A549 (cell line): ENCODE measurements at regions not wholly inside any gene's neighbourhood (a gene's known extent, or its start where the extent isn't known, plus 50 kb on each side); places are given as distances from the start of the nearest gene placed in this dataset.

Source experiments
- ATAC-seq, 2 experiments: fragments of 200-7000 bp in 1 of 2; fragments of >200 bp in 1 of 2; cut with Nextera tagmentation in 1 of 2; cut with Tn5 transposase in 1 of 2; 3 replicates each; pipeline versions ENCODE4 v1.8.0 to v1.9.1; 2018 to 2020; ENCODE audit warnings: mild to moderate bottlenecking in 1 of 2, moderate library complexity in 1 of 2
- CTCF ChIA-PET: fragments of 300-600 bp; sonication (Branson Sonifier 250); formaldehyde crosslinking; extraction: SDS; loops from one replicate; lab custom pipeline; 2021; ENCODE audit warnings: antibody characterized with exemption, inconsistent platforms; lab: Yijun Ruan, JAX
- POLR2A ChIA-PET: fragments of 350-600 bp; formaldehyde crosslinking; extraction: SDS; loops from one replicate; lab custom pipeline; 2021; ENCODE audit warnings: antibody characterized with exemption, inconsistent platforms; lab: Yijun Ruan, JAX
- DNase-seq, 2 experiments: peaks; one replicate each; pipeline versions ENCODE4 v3.0.0 to v3.0.0-alpha.2; 2011 to 2016; ENCODE audit warnings: low read depth in 1 of 2, low spot score in 1 of 2
- FAIRE-seq: peaks from 2 replicates; lab custom pipeline; 2011; peaks lifted over from hg19 to GRCh38; lab: Jason Lieb, UNC
- H3K27ac ChIP-seq, 2 experiments: fragments of >200 bp; sonication (Bioruptor Twin); formaldehyde crosslinking; 3 replicates each; pipeline ENCODE4 v1.5.1; 2016 to 2017
- H3K4me1 ChIP-seq: fragments of >200 bp; sonication (Bioruptor Twin); formaldehyde crosslinking; 3 replicates; pipeline ENCODE4 v1.6.1; 2016
- H3K4me2 ChIP-seq: fragments of >200 bp; sonication (Bioruptor Twin); formaldehyde crosslinking; 3 replicates; pipeline ENCODE4 v1.6.1; 2016
- H3K4me3 ChIP-seq: fragments of >200 bp; sonication (Bioruptor Twin); formaldehyde crosslinking; 3 replicates; pipeline ENCODE4 v1.5.1; 2016
- H3K9me3 ChIP-seq: fragments of >200 bp; sonication (Bioruptor Twin); formaldehyde crosslinking; 3 replicates; pipeline ENCODE4 v1.6.1; 2016
- BHLHE40 ChIP-seq: IDR thresholded peaks from 2 replicates; pipeline ENCODE4 v1.6.1; 2012; ENCODE audit warnings: low read depth, low read length, inconsistent platforms
- CBX8 ChIP-seq: fragments of 200-600 bp; sonication (generic); IDR thresholded peaks from 2 replicates; pipeline ENCODE4 v1.6.1; 2016
- CEBPB ChIP-seq, 2 experiments: fragments of >200 bp in 1 of 2; sonication (Bioruptor Twin) in 1 of 2; formaldehyde crosslinking in 1 of 2; IDR thresholded peaks; 2 replicates each; pipeline ENCODE4 v1.6.1; 2012 to 2016
- CHD2 ChIP-seq: fragments of 150-350 bp; IDR thresholded peaks from 2 replicates; pipeline ENCODE4 v1.6.1; 2014; ENCODE audit warnings: low read length; ENCODE audit not compliant: partially characterized antibody
- CHD4 ChIP-seq: fragments of 200-600 bp; sonication (generic); IDR thresholded peaks from 2 replicates; pipeline ENCODE4 v1.6.1; 2016; ENCODE audit warnings: antibody characterized with exemption, mild to moderate bottlenecking, borderline replicate concordance
- EHF ChIP-seq: fragments of 250-450 bp; sonication (Bioruptor Pico); IDR thresholded peaks from 2 replicates; pipeline ENCODE4 v1.5.0; 2020; ENCODE audit warnings: mild to moderate bottlenecking
- EHMT2 ChIP-seq: fragments of 200-600 bp; sonication (generic); IDR thresholded peaks from 2 replicates; pipeline ENCODE4 v1.6.1; 2016; ENCODE audit warnings: antibody characterized with exemption, low read depth, mild to moderate bottlenecking, moderate library complexity
- EP300 ChIP-seq, 2 experiments: fragments of >200 bp; sonication (Bioruptor Twin); formaldehyde crosslinking; IDR thresholded peaks; 2 replicates in 1 of 2; 3 replicates in 1 of 2; pipeline ENCODE4 v1.6.1; 2016 to 2017
- GATA3 ChIP-seq: IDR thresholded peaks from 2 replicates; pipeline ENCODE4 v1.6.1; 2012; ENCODE audit warnings: borderline replicate concordance
- HDAC2 ChIP-seq: fragments of 200-600 bp; sonication (generic); IDR thresholded peaks from 2 replicates; pipeline ENCODE4 v1.6.1; 2016
- HOXA7 ChIP-seq: fragments of 250-450 bp; sonication (Bioruptor Pico); IDR thresholded peaks from 2 replicates; pipeline ENCODE4 v1.5.0; 2020; ENCODE audit warnings: mild to moderate bottlenecking, moderate library complexity
- HOXB13 ChIP-seq: fragments of 250-450 bp; sonication (Bioruptor Pico); IDR thresholded peaks from 2 replicates; pipeline ENCODE4 v1.5.0; 2020; ENCODE audit warnings: low read depth, mild to moderate bottlenecking, moderate library complexity
- HOXB5 ChIP-seq: fragments of 250-450 bp; sonication (Bioruptor Pico); IDR thresholded peaks from 2 replicates; pipeline ENCODE4 v1.5.0; 2020; ENCODE audit warnings: mild to moderate bottlenecking, moderate library complexity
- JUNB ChIP-seq: fragments of >200 bp; sonication (Bioruptor Twin); formaldehyde crosslinking; IDR thresholded peaks from 2 replicates; pipeline ENCODE4 v1.6.1; 2016
- MAFK ChIP-seq: fragments of 450-650 bp; IDR thresholded peaks from 2 replicates; pipeline ENCODE4 v1.6.1; 2014; ENCODE audit not compliant: partially characterized antibody
- MAZ ChIP-seq: fragments of 150-350 bp; IDR thresholded peaks from 2 replicates; pipeline ENCODE4 v1.6.1; 2014; ENCODE audit warnings: antibody characterized with exemption, low read depth, low read length, borderline replicate concordance
- NFE2L2 ChIP-seq: fragments of 150-350 bp; conservative IDR thresholded peaks from 2 replicates; pipeline ENCODE4 v1.6.1; 2014; ENCODE audit warnings: low read length
- NPAS2 ChIP-seq: fragments of 250-450 bp; sonication (Bioruptor Pico); IDR thresholded peaks from 2 replicates; pipeline ENCODE4 v1.8.0; 2022; ENCODE audit warnings: mild to moderate bottlenecking, moderate library complexity, borderline replicate concordance
- NR3C1 ChIP-seq: fragments of >200 bp; sonication (Bioruptor Twin); formaldehyde crosslinking; IDR thresholded peaks from 3 replicates; pipeline ENCODE4 v1.6.1; 2017
- PHF8 ChIP-seq: fragments of 200-600 bp; sonication (generic); IDR thresholded peaks from 2 replicates; pipeline ENCODE4 v1.6.1; 2016; ENCODE audit warnings: low read depth, mild to moderate bottlenecking, antibody characterized with exemption, moderate library complexity, borderline replicate concordance
- POLR2A ChIP-seq: IDR thresholded peaks from 2 replicates; pipeline ENCODE4 v1.6.1; 2012; ENCODE audit warnings: mild to moderate bottlenecking, low read length
- RNF2 ChIP-seq: fragments of 200-600 bp; sonication (generic); IDR thresholded peaks from 2 replicates; pipeline ENCODE4 v1.6.1; 2016; ENCODE audit warnings: low read depth, mild to moderate bottlenecking, antibody characterized with exemption, moderate library complexity, borderline replicate concordance
- ZC3H11A ChIP-seq: fragments of 450-650 bp; IDR thresholded peaks from 2 replicates; pipeline ENCODE4 v1.6.1; 2014; ENCODE audit warnings: antibody characterized with exemption, mild to moderate bottlenecking
- ZNF302 ChIP-seq: fragments of 250-450 bp; sonication (Bioruptor Pico); IDR thresholded peaks from 2 replicates; pipeline ENCODE4 v1.9.0; 2021; ENCODE audit warnings: inconsistent platforms, mild to moderate bottlenecking, moderate library complexity
- WGBS: methylation state at CpG from one replicate; pipeline ENCODE4 v1.1.6; 2017; ENCODE audit errors: missing lambda C conversion rate; 5-methylcytosine and 5-hydroxymethylcytosine counted together
- TF ChIP-seq, protein P1 (sequence below): fragments of 150-350 bp; IDR thresholded peaks from 2 replicates; pipeline ENCODE4 v1.6.1; 2014; ENCODE audit warnings: low read depth, mild to moderate bottlenecking, low read length
- TF ChIP-seq, protein P2 (sequence below): fragments of 450-650 bp; IDR thresholded peaks from 2 replicates; pipeline ENCODE4 v1.6.1; 2014; ENCODE audit warnings: antibody characterized with exemption
- TF ChIP-seq, protein P3 (sequence below): fragments of >200 bp; sonication (Bioruptor Twin); formaldehyde crosslinking; IDR thresholded peaks from 2 replicates; pipeline ENCODE4 v1.6.1; 2016

DNA sequence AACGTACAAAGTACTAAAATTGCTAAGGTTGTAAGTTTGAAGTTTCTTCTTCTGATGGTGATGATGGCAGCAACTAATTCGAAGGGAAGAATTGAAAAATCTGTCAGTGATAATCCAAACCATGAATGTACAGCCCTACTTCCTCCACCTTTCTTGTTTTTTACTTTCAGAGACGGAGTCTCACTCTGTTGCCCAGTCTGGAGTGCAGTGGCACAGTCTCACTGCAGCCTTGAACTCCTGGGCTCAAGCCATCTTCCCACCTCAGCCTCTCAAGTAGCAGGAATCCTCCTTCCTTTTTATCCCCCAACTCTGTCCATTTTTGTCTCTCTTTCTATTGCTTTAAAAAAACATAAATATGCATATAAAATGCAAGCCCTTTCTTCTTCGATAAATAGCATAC, 112.3 kb upstream of the SOX21 start (continued):
- TF ChIP-seq, protein P1, sequence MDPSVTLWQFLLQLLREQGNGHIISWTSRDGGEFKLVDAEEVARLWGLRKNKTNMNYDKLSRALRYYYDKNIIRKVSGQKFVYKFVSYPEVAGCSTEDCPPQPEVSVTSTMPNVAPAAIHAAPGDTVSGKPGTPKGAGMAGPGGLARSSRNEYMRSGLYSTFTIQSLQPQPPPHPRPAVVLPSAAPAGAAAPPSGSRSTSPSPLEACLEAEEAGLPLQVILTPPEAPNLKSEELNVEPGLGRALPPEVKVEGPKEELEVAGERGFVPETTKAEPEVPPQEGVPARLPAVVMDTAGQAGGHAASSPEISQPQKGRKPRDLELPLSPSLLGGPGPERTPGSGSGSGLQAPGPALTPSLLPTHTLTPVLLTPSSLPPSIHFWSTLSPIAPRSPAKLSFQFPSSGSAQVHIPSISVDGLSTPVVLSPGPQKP = no peak

GRCh38 chr13:94822356-94822755, 110.0 kb upstream of the SOX21 start:
- Histone ChIP-seq H3K4me3 (no peak overlapping the region), H3K4me2 (no peak overlapping the region)

GRCh38 chr13:94816256-94816655, 103.9 kb upstream of the SOX21 start:
- no peak overlapping the region for H3K27ac ChIP-seq
- no peak for FAIRE-seq
- no peak for ATAC-seq
- 88% methylated on average over 7 of the region's 7 CpGs for WGBS
- CTCF ChIA-PET = no interaction called here
- H3K4me1 ChIP-seq = no peaks in the 10 kb centered on the region
- no peak for TF ChIP-seq GATA3
- TF ChIP-seq ZC3H11A = peak; percentile 40
- DNase-seq = no peak
- no peak overlapping the region for H3K4me3 ChIP-seq
- POLR2A ChIA-PET = no interaction called here
- H3K9me3 ChIP-seq = no peaks in the 10 kb centered on the region
- no peak overlapping the region for H3K4me2 ChIP-seq

More at GRCh38 chr13:94822356-94822755, 110.0 kb upstream of the SOX21 start:
- no peak for DNase-seq
- CTCF ChIA-PET = no interaction called here
- no peaks in the 10 kb centered on the region for H3K9me3 ChIP-seq
- TF ChIP-seq PHF8 (no peak), NFE2L2 (no peak), POLR2A (no peak), EHMT2 (no peak), HOXA7 (CRISPR knock-in tag) (no peak)
- TF ChIP-seq, protein P2, sequence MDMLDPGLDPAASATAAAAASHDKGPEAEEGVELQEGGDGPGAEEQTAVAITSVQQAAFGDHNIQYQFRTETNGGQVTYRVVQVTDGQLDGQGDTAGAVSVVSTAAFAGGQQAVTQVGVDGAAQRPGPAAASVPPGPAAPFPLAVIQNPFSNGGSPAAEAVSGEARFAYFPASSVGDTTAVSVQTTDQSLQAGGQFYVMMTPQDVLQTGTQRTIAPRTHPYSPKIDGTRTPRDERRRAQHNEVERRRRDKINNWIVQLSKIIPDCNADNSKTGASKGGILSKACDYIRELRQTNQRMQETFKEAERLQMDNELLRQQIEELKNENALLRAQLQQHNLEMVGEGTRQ = no peak
- H3K27ac ChIP-seq = no peak overlapping the region
- no peak for FAIRE-seq
- POLR2A ChIA-PET = no interaction called here
- no peaks in the 10 kb centered on the region for H3K4me1 ChIP-seq
- no peak for ATAC-seq
- WGBS = 77% methylated on average over 3 of the region's 3 CpGs

DNA sequence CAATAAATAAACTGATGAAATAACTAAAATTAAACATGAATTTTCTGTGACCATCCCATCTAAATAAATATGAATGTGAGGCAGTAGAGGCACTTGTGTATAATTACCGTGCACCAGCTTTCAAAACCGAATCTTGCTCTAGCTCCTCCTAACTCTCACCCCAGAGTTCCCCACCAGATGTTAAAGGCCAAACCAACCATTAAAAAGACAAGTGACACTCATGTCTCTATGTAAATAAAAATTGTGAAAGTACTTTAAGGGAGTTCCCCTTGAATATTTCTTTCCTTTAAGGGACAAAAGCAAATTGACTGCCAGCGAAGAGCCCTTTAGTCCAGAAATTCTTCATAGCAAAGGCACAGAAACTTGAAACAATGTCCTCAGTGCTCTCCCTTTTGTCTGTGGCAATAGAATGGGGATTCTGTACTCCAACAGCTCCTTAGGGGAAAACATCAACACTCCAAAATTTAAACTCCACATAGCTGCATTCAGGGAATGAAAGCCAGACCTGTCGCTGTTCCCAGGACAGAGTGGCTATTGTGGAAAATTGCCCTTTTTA, 101.7 kb upstream of the SOX21 start:
- no peak for TF ChIP-seq CEBPB (IDR thresholded peaks at IDR 0.05)
- TF ChIP-seq EP300 (IDR thresholded peaks at IDR 0.05) = no peak
- TF ChIP-seq, protein P3, sequence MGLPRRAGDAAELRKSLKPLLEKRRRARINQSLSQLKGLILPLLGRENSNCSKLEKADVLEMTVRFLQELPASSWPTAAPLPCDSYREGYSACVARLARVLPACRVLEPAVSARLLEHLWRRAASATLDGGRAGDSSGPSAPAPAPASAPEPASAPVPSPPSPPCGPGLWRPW = no peak
- TF ChIP-seq NFE2L2 = no peak
- TF ChIP-seq HOXB5 (CRISPR knock-in tag) = no peak
- Histone ChIP-seq H3K27ac (no peak overlapping the region), H3K9me3 (no peaks in the 10 kb centered on the region), H3K4me3 (no peak overlapping the region), H3K4me2 (no peak overlapping the region), H3K4me1 (no peaks in the 10 kb centered on the region)
- FAIRE-seq (no peak), ATAC-seq (no peak), DNase-seq (no peak)
- ChIA-PET POLR2A (no interaction called here), CTCF (interaction anchor here (0.6 kb wide), 1 partner anchor 30 kb away, joined by 3 read pairs; no protein-coding TSS in a partner anchor)
- WGBS = 73% methylated on average over 4 of the region's 4 CpGs

DNA sequence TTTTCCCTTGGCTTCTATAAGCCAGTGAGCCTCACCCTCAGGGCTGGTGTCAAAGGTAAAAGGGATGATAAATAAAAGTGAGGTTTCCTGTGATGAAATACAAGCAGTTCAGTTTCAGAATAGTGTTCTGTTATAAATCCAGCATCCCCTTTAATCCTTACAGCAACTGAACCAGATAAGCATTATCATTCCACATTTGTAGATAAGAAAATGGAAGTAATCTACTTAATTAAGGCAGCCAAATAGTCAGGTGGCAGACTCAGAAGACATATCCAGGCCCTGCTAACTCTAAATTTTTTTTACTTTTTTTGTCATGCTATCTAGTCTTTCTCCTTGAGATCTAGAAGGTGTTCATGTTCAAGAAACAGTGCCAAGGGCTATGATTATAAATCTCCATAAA, 99.4 kb upstream of the SOX21 start:
- CTCF ChIA-PET = no interaction called here
- TF ChIP-seq ZNF302 (CRISPR knock-in tag) = no peak
- no peak for TF ChIP-seq HDAC2
- TF ChIP-seq EP300 (IDR thresholded peaks at IDR 0.05) = no peak
- TF ChIP-seq JUNB = no peak
- no peak for TF ChIP-seq MAZ
- no peak for TF ChIP-seq HOXB13 (CRISPR knock-in tag)
- TF ChIP-seq POLR2A = no peak
- no peak for TF ChIP-seq NR3C1
- TF ChIP-seq HOXB5 (CRISPR knock-in tag) = no peak
- no peak for TF ChIP-seq CHD4
- no peak for TF ChIP-seq EHF (CRISPR knock-in tag)
- no peak for TF ChIP-seq CBX8
- no peak for TF ChIP-seq MAFK
- no peak for TF ChIP-seq NPAS2 (CRISPR knock-in tag)
- no peak for TF ChIP-seq BHLHE40
- TF ChIP-seq RNF2 = no peak
- no peak for TF ChIP-seq CHD2
- no peak for TF ChIP-seq GATA3

More for the DNA sequence above, 99.4 kb upstream of the SOX21 start:
- FAIRE-seq (no peak), DNase-seq (no peak), ATAC-seq (no peak)
- H3K27ac ChIP-seq = no peak overlapping the region
- H3K4me3 ChIP-seq = no peak overlapping the region
- H3K4me2 ChIP-seq = no peak overlapping the region
- H3K9me3 ChIP-seq = no peaks in the 10 kb centered on the region
- H3K4me1 ChIP-seq = no peaks in the 10 kb centered on the region
- POLR2A ChIA-PET = no interaction called here
